ENCODE measurements at regions not wholly inside any gene's neighbourhood (a gene's known extent, or its start where the extent isn't known, plus 50 kb on each side); places are given as distances from the start of the nearest gene placed in this dataset.

- Histone ChIP-seq H3K27me3 (replicated peaks in 2 of 5; ENCODE audit: control insufficient read depth in 4 of 5, insufficient read depth in 5 of 5, low read length in 4 of 5) (no peaks in the 10 kb centered on the region), H3K27ac (ENCODE audit: insufficient read depth in 1 of 2, low read depth in 1 of 2, low read length in 2 of 2, poor library complexity in 1 of 2, severe bottlenecking in 2 of 2) (no peak overlapping the region), H3K4me3 (ENCODE audit: control insufficient read depth in 1 of 7, extremely low read depth in 1 of 7, insufficient read depth in 4 of 7, low read depth in 2 of 7, low read length in 6 of 7) (peak overlapping the region in 6 of 7 experiments; percentile 63 to 87 (median 82)), H3K9me3 (ENCODE audit: control extremely low read depth in 1 of 5, control insufficient read depth in 4 of 5, insufficient read depth in 2 of 5, low read depth in 1 of 5, low read length in 4 of 5) (no peaks in the 10 kb centered on the region), H3K4me1 (ENCODE audit: control extremely low read depth in 1 of 4, control insufficient read depth in 4 of 4, insufficient read depth in 4 of 4, low read length in 3 of 4) (peaks cover 11 to 48% (median 42%) of the 10 kb centered on the region in 4 experiments), H3K36me3 (ENCODE audit: control insufficient read depth in 4 of 4, insufficient read depth in 4 of 4, low read length in 3 of 4) (no peaks in the 10 kb centered on the region)
- ChIA-PET CTCF (interaction anchor here (0.7 to 9.7 kb wide), 6 partner anchors 10 to 154 kb away, joined by 3 to 123 read pairs (median 4); partner anchors contain the start of gene MACF1), POLR2A (no interaction called here)
- DNase-seq: no peak
- WGBS (ENCODE audit: insufficient coverage): 56% methylated on average over 24 of the region's 25 CpGs
Measured at GRCh38 chr1:39104158-39105060, 78.3 kb downstream of the NDUFS5 start.

DNA sequence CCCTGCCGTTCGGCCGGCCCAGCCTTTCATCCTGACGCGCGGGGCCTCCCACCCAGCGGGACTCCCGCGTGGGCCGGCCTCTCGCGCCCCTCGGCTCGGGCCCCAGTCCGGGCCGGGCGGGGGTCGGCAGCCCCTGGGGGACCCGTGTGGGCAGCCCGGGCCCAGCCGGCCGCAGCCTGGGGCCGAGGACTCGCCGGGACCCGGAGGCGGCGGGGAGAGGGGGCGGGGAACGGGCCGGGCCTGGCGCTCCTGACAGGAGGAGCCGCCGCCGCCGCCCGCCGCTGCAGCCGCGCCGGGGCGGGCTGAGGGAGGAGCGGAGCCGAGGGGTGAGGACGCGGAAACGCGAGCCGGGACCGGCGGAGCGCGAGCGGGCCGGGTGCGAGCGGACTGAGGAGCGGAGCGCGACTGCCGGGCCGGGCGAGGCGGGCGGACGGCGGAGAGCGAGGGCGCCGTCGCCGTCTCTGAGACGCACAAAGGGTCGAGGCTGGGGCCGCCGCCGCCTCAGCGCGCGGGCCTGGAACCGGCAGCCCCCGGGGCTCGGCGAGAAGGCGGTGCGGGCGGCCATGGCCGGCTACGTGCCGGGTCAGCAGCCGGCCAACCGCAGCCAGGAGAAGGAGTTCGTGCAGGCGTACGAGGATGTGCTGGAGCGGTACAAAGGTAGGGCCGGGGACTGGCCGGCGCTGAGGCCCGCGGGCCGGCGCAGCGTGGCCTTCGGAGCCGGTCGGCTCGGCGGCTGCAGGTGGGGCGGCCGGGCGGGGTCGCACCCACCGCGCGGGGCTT lies 79.1 kb downstream of the NDUFS5 start:
- CTCF ChIA-PET: interaction anchor here (1.1 to 1.4 kb wide), 3 partner anchors 15 to 35 kb away, joined by 3 to 5 read pairs (median 3); no protein-coding TSS in a partner anchor
- Histone ChIP-seq H3K4me3 (ENCODE audit: control insufficient read depth in 1 of 7, extremely low read depth in 1 of 7, insufficient read depth in 4 of 7, low read depth in 2 of 7, low read length in 6 of 7) (peak overlapping the region; percentile 63 to 87 (median 81)), H3K9me3 (ENCODE audit: control extremely low read depth in 1 of 5, control insufficient read depth in 4 of 5, insufficient read depth in 2 of 5, low read depth in 1 of 5, low read length in 4 of 5) (no peaks in the 10 kb centered on the region), H3K27me3 (replicated peaks in 2 of 5; ENCODE audit: control insufficient read depth in 4 of 5, insufficient read depth in 5 of 5, low read length in 4 of 5) (no peaks in the 10 kb centered on the region), H3K27ac (ENCODE audit: insufficient read depth in 1 of 2, low read depth in 1 of 2, low read length in 2 of 2, poor library complexity in 1 of 2, severe bottlenecking in 2 of 2) (peak overlapping the region in 1 of 2 experiments; percentile 49), H3K4me1 (ENCODE audit: control extremely low read depth in 1 of 4, control insufficient read depth in 4 of 4, insufficient read depth in 4 of 4, low read length in 3 of 4) (peaks cover 11 to 48% (median 42%) of the 10 kb centered on the region in 4 experiments), H3K36me3 (ENCODE audit: control insufficient read depth in 4 of 4, insufficient read depth in 4 of 4, low read length in 3 of 4) (no peaks in the 10 kb centered on the region)
- under 1% methylated on average over 107 of the region's 116 CpGs for WGBS (ENCODE audit: insufficient coverage)
- POLR2A ChIA-PET: no interaction called here
- peak in 2 of 3 donors; percentile 56 to 59 for DNase-seq

DNA sequence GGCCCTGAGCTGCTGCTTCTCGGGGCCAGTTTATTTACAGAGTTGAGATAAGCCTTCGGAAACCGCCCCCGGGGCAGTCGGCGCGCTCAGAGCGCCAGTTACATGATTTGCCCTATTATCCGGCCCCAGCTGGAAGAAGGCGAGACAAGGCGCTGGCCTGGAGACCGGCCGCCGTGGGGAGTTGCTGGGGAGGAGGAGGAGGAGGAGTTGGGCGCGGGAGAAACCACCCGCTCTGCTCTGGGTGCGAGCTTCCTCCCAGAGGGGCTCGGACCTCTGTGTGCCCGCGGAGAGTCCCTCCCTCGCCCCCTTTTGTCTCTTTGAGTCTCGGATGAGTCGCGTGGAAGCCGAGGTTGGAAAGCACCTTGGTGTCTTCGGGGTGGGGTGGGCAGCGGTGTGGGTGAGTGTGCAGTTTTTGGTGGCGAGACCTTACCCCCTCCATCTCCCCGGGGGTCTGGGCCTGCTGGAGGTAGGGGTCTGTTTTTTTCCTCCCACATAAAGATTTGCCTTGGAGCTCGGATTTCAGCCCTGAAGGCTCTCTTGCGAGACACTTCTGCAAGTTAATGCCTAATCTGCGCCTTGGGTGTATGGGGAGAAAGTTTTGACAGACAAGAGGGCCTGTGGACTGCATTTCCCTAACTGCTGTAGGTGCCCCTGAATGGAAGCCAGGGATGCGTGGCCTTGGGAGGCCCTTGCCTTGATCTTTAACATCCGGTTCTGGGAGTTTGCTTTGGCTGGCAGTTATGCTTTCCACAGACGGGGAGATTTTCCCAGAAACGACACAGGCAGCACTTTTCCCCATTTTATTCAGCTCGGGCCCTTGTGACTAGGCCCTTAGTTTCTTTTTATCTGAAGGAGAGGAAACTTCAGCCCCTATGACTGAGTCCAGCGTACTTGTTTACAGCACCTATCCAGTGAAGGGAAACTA lies 80.0 kb downstream of the NDUFS5 start:
- Histone ChIP-seq H3K27me3 (replicated peaks in 2 of 5; ENCODE audit: control insufficient read depth in 4 of 5, insufficient read depth in 5 of 5, low read length in 4 of 5) (no peaks in the 10 kb centered on the region), H3K27ac (ENCODE audit: insufficient read depth in 1 of 2, low read depth in 1 of 2, low read length in 2 of 2, poor library complexity in 1 of 2, severe bottlenecking in 2 of 2) (peak overlapping the region in 1 of 2 experiments; percentile 49), H3K36me3 (ENCODE audit: control insufficient read depth in 4 of 4, insufficient read depth in 4 of 4, low read length in 3 of 4) (no peaks in the 10 kb centered on the region), H3K4me1 (ENCODE audit: control extremely low read depth in 1 of 4, control insufficient read depth in 4 of 4, insufficient read depth in 4 of 4, low read length in 3 of 4) (peaks cover 11 to 48% (median 42%) of the 10 kb centered on the region in 4 experiments), H3K4me3 (ENCODE audit: control insufficient read depth in 1 of 7, extremely low read depth in 1 of 7, insufficient read depth in 4 of 7, low read depth in 2 of 7, low read length in 6 of 7) (peak overlapping the region; percentile 63 to 87 (median 81)), H3K9me3 (ENCODE audit: control extremely low read depth in 1 of 5, control insufficient read depth in 4 of 5, insufficient read depth in 2 of 5, low read depth in 1 of 5, low read length in 4 of 5) (no peaks in the 10 kb centered on the region)
- ChIA-PET POLR2A (no interaction called here), CTCF (interaction anchor here (1.1 to 2.1 kb wide), 5 partner anchors 16 to 153 kb away, joined by 3 to 6 read pairs (median 4); no protein-coding TSS in a partner anchor)
- 5% methylated on average over 19 of the region's 39 CpGs for WGBS (ENCODE audit: insufficient coverage)
- peak in 2 of 3 donors; percentile 58 to 62 for DNase-seq

- POLR2A ChIA-PET: no interaction called here
- H3K4me1 ChIP-seq (ENCODE audit: control extremely low read depth in 1 of 4, control insufficient read depth in 4 of 4, insufficient read depth in 4 of 4, low read length in 3 of 4): peaks cover 11 to 48% (median 42%) of the 10 kb centered on the region in 4 experiments
- CTCF ChIA-PET: interaction anchor here (0.6 to 2.1 kb wide), 6 partner anchors 8 to 152 kb away, joined by 3 to 6 read pairs (median 4); no protein-coding TSS in a partner anchor
- no peak for DNase-seq
- H3K27ac ChIP-seq (ENCODE audit: insufficient read depth in 1 of 2, low read depth in 1 of 2, low read length in 2 of 2, poor library complexity in 1 of 2, severe bottlenecking in 2 of 2): peak overlapping the region in 1 of 2 experiments; percentile 49
- peak overlapping the region in 3 of 7 experiments; percentile 63 to 87 (median 86) for H3K4me3 ChIP-seq (ENCODE audit: control insufficient read depth in 1 of 7, extremely low read depth in 1 of 7, insufficient read depth in 4 of 7, low read depth in 2 of 7, low read length in 6 of 7)
- WGBS (ENCODE audit: insufficient coverage): 92% methylated on average over 3 of the region's 4 CpGs
- H3K36me3 ChIP-seq (ENCODE audit: control insufficient read depth in 4 of 4, insufficient read depth in 4 of 4, low read length in 3 of 4): no peaks in the 10 kb centered on the region
- no peaks in the 10 kb centered on the region for H3K9me3 ChIP-seq (ENCODE audit: control extremely low read depth in 1 of 5, control insufficient read depth in 4 of 5, insufficient read depth in 2 of 5, low read depth in 1 of 5, low read length in 4 of 5)
- no peaks in the 10 kb centered on the region for H3K27me3 ChIP-seq (replicated peaks in 2 of 5; ENCODE audit: control insufficient read depth in 4 of 5, insufficient read depth in 5 of 5, low read length in 4 of 5)
Measured at GRCh38 chr1:39106801-39107327, 80.7 kb downstream of the NDUFS5 start.

- Histone ChIP-seq H3K27me3 (replicated peaks in 2 of 5; ENCODE audit: control insufficient read depth in 4 of 5, insufficient read depth in 5 of 5, low read length in 4 of 5) (no peaks in the 10 kb centered on the region), H3K4me1 (ENCODE audit: control extremely low read depth in 1 of 4, control insufficient read depth in 4 of 4, insufficient read depth in 4 of 4, low read length in 3 of 4) (peaks cover 10 to 41% (median 37%) of the 10 kb centered on the region in 4 experiments), H3K9me3 (ENCODE audit: control extremely low read depth in 1 of 5, control insufficient read depth in 4 of 5, insufficient read depth in 2 of 5, low read depth in 1 of 5, low read length in 4 of 5) (no peaks in the 10 kb centered on the region), H3K36me3 (ENCODE audit: control insufficient read depth in 4 of 4, insufficient read depth in 4 of 4, low read length in 3 of 4) (no peaks in the 10 kb centered on the region), H3K27ac (ENCODE audit: insufficient read depth in 1 of 2, low read depth in 1 of 2, low read length in 2 of 2, poor library complexity in 1 of 2, severe bottlenecking in 2 of 2) (no peak overlapping the region), H3K4me3 (ENCODE audit: control insufficient read depth in 1 of 7, extremely low read depth in 1 of 7, insufficient read depth in 4 of 7, low read depth in 2 of 7, low read length in 6 of 7) (no peak overlapping the region)
- 87% methylated on average over 7 of the region's 8 CpGs for WGBS (ENCODE audit: insufficient coverage)
- DNase-seq: no peak
- ChIA-PET POLR2A (no interaction called here), CTCF (interaction anchor here (0.6 to 2.1 kb wide), 7 partner anchors 9 to 151 kb away, joined by 3 to 6 read pairs (median 3); no protein-coding TSS in a partner anchor)
Measured at GRCh38 chr1:39107341-39108290, 81.5 kb downstream of the NDUFS5 start.
